Neutrophil (primary cell): ENCODE measurements at regions not wholly inside any gene's neighbourhood (a gene's known extent, or its start where the extent isn't known, plus 50 kb on each side); places are given as distances from the start of the nearest gene placed in this dataset.

Experiments
- H3K27ac ChIP-seq: fragments of 200-600 bp; sonication (generic); 2 replicates; pipeline ENCODE4 v1.5.1; 2016; ENCODE audit warnings: mild to moderate bottlenecking, moderate library complexity
- H3K27me3 ChIP-seq: fragments of 200-600 bp; sonication (generic); 2 replicates; pipeline ENCODE4 v1.6.0; 2016; ENCODE audit warnings: mild to moderate bottlenecking
- H3K36me3 ChIP-seq: fragments of 200-600 bp; sonication (generic); 2 replicates; pipeline ENCODE4 v1.5.1; 2017
- H3K4me1 ChIP-seq, 2 experiments: fragments of 200-600 bp in 1 of 2; sonication (generic) in 1 of 2; 1 replicate in 1 of 2; 2 replicates in 1 of 2; pipeline versions ENCODE4 v1.5.1 to v1.6.1; 2013 to 2016; ENCODE audit warnings: low read depth in 1 of 2, low read length in 1 of 2, mild to moderate bottlenecking in 1 of 2, moderate library complexity in 1 of 2; ENCODE audit not compliant: control insufficient read depth in 1 of 2, insufficient read depth in 1 of 2
- H3K4me3 ChIP-seq, 2 experiments: fragments of 200-600 bp in 1 of 2; sonication (generic) in 1 of 2; 1 replicate in 1 of 2; 2 replicates in 1 of 2; pipeline ENCODE4 v1.5.1; 2013 to 2016; ENCODE audit warnings: low read depth in 1 of 2, low read length in 1 of 2, mild to moderate bottlenecking in 1 of 2, moderate library complexity in 1 of 2
- H3K9me3 ChIP-seq: fragments of 200-600 bp; sonication (generic); 2 replicates; pipeline ENCODE4 v1.5.1; 2016
- TF ChIP-seq, protein P1 (sequence below): fragments of 200-600 bp; sonication (generic); IDR thresholded peaks from 2 replicates; pipeline ENCODE4 v1.5.1; 2016; ENCODE audit warnings: antibody characterized with exemption

DNA sequence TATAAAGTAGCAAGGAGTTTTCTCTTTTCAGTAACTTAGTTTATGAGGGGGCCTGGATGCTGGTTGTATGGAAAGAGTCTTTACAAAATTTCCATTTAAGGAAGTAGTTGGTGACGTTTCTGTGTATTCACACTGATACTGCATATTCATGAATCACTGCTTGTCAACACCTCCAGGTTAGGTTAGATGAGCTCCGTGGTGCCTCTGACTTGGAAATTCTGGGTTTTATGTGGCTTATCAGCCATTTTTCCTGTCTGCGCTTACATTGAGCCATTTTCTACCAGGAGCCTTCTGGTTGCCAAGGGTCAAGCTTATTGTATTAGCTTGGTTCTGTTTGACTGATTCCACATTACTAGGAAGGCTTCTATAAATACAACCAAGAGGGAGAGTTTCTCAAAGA lies 128.3 kb downstream of the SLC28A3 start:
- H3K27ac ChIP-seq, result no peak overlapping the region
- H3K36me3 ChIP-seq, result no peaks in the 10 kb centered on the region
- H3K4me1 ChIP-seq, result peaks cover 6 to 7% of the 10 kb centered on the region in 2 experiments
- TF ChIP-seq, protein P1, sequence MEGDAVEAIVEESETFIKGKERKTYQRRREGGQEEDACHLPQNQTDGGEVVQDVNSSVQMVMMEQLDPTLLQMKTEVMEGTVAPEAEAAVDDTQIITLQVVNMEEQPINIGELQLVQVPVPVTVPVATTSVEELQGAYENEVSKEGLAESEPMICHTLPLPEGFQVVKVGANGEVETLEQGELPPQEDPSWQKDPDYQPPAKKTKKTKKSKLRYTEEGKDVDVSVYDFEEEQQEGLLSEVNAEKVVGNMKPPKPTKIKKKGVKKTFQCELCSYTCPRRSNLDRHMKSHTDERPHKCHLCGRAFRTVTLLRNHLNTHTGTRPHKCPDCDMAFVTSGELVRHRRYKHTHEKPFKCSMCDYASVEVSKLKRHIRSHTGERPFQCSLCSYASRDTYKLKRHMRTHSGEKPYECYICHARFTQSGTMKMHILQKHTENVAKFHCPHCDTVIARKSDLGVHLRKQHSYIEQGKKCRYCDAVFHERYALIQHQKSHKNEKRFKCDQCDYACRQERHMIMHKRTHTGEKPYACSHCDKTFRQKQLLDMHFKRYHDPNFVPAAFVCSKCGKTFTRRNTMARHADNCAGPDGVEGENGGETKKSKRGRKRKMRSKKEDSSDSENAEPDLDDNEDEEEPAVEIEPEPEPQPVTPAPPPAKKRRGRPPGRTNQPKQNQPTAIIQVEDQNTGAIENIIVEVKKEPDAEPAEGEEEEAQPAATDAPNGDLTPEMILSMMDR, result no peak
- no peaks in the 10 kb centered on the region for H3K27me3 ChIP-seq
- H3K9me3 ChIP-seq, result no peaks in the 10 kb centered on the region
- no peak overlapping the region for H3K4me3 ChIP-seq

DNA sequence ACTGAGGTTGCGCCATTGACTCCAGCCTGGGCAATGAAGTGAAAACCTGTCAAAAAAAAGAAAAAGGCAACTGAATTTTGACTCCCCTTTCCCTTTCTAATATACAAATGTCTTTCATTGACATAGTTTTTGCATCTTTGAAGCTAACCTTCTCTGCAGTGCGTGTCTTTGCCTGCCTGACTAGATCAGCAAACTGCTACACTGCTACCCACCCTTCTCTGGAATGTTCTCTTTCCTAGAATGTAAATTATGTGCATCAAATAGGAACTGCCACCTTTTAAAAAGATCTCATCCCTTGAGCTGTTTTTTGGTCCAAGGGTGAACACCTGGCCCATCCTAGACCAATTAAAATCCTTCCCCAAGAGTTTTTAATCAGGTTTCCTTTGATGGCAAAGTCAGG lies 127.6 kb downstream of the SLC28A3 start:
- Histone ChIP-seq H3K9me3 (no peaks in the 10 kb centered on the region), H3K4me1 (no peaks in the 10 kb centered on the region), H3K27me3 (no peaks in the 10 kb centered on the region), H3K4me3 (no peak overlapping the region), H3K27ac (no peak overlapping the region), H3K36me3 (no peaks in the 10 kb centered on the region)
- TF ChIP-seq, protein P1, result no peak

DNA sequence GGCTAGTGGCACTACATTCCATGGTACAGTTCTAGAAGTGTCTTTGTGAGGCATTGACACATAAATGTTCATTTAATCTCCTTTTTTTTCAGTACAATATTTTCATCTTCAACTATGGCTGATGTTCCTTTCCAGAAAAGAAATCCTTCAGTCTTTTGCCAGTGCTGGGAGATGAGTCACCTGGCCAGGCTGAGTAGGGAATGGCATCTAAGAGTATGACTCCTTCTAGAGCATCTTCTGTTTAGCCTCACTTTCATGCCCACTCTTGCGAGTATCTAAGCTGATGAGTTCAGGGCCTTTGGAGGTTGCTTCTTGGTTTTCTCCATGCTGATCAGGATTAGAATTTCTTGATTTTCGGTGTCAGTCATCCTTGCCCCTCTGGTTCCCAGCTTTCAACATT lies 124.4 kb downstream of the SLC28A3 start:
- H3K4me3 ChIP-seq, result no peak overlapping the region
- no peaks in the 10 kb centered on the region for H3K36me3 ChIP-seq
- no peaks in the 10 kb centered on the region for H3K27me3 ChIP-seq
- H3K27ac ChIP-seq, result no peak overlapping the region
- H3K9me3 ChIP-seq, result no peaks in the 10 kb centered on the region
- TF ChIP-seq, protein P1, result no peak
- no peaks in the 10 kb centered on the region for H3K4me1 ChIP-seq

DNA sequence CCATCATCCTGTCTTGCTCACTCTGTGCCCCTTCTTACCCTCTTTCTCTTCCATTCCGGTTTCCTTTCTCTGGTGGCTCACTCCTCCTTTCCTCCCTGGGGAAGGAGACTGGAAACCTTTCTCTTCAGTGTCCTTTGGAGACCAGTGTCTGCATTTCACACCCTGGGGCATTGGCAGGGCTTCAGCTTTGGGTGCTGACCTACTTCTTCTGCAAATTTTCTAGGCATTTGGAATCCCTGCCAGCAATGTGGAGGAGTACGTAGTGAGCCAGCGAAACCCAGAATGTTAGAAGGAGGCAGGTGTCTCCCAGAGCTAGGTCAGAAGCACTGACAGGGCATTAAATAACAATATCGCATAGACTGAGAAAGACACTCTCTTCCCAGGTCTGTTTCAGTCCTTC lies 122.2 kb downstream of the SLC28A3 start:
- TF ChIP-seq, protein P1, result no peak
- Histone ChIP-seq H3K27me3 (no peaks in the 10 kb centered on the region), H3K36me3 (no peaks in the 10 kb centered on the region), H3K4me1 (no peaks in the 10 kb centered on the region), H3K27ac (no peak overlapping the region), H3K9me3 (no peaks in the 10 kb centered on the region), H3K4me3 (no peak overlapping the region)

DNA sequence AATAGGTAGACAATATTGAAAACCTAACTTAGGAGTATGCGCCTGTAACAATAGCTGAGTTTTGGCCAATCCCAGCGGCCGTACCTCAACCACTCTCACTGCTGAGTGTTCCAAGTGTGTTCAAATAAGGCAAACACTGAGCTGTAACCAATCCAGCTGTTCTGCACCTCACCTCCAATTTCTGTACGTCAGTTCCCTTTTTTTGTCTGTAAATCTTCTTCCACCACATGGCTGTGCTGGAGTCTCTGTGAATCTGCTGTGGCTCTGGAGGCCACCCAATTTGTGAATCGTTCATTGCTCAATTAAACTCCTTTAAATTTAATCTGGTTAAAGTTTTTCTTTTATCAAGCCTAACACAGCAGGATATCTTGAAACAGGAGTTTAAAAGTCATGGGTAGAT lies 116.3 kb downstream of the SLC28A3 start:
- TF ChIP-seq, protein P1, result no peak
- Histone ChIP-seq H3K27ac (no peak overlapping the region), H3K36me3 (no peaks in the 10 kb centered on the region), H3K9me3 (no peaks in the 10 kb centered on the region), H3K4me3 (no peak overlapping the region), H3K4me1 (no peaks in the 10 kb centered on the region), H3K27me3 (no peaks in the 10 kb centered on the region)
